NCI-H128 (cell line): ENCODE measurements at regions not wholly inside any gene's neighbourhood (a gene's known extent, or its start where the extent isn't known, plus 50 kb on each side); places are given as distances from the start of the nearest gene placed in this dataset.

Experiments
- DNase-seq: peaks from one replicate; lab custom pipeline; 2025; ENCODE audit not compliant: unreplicated experiment; lab: John Stamatoyannopoulos, UW

DNA sequence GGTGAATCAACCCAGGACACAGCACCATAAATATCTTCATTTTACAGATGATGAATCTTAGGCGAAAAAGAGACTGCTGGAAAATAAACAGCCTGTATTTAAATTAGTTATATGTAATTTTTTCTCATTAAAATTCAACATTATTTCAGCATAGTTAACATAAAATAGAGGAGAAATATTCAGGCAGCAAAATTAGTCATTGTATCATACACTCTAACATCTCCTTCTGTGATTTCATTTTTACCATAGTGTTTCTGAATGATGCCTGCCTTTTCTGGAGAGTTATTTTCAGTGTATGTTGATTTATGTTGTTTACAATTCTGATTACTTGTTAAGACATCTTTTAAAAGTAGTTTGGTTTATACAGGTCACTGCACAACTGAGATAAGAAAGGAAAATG is 82.3 kb upstream of the KCNIP4 start:
- DNase-seq: no peak

DNA sequence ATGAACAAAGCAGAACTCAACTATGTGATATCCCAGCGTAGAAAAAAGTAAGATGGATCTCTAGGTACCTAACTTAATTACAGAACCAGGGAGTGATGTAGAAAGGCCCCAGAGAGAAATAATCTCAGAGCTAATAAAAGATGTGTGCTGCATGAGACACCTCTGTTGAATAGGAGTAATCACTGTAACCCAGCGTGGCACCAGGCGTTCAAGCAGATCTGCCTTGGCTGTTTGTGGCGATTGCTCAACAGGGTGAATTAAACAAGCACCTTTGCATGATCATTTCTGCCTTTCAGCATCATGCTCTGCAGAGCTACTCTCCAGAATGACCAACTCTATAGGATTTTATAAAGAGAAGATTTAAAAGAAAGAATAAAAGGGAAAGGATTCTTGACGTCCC is 81.7 kb upstream of the KCNIP4 start:
- DNase-seq: no peak

DNA sequence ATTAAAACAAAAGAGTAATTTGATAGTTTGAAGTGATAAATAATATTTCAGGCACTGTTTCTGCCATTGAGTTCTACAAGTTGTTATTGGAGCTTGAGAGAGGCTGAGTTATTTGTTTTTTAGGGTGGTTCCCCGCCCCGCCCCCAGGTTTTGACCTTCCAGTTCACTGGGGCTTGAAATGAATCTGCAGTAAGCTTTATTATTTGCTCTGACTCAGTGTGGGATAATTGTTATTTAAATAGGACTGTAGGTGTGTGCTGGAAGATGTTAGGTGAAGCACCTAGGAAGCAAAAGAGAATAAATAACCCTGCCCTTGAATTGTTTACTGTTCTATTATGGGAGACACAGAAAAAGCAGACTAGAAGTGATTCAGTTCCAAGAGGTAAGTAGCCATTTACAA is 81.2 kb upstream of the KCNIP4 start:
- peak; percentile 8 for DNase-seq

DNA sequence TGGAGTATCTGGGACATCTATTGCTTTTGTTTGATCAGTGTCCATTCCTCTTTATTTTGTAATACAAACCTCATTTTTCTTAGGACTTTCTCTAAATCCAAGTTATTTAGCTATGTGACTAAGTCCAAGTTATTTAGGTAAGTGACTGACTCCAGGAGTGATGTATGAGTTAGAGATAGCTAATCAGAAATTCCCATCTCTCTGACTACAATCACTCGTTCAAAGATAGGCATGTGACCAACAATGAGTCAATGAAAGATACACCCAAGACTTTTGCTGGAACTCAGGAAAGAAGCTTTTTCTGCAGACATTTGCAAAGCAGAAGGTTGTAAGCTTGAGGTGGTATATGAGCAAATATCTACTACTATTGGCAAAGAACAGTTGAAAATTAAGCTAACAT is 72.5 kb upstream of the KCNIP4 start:
- no peak for DNase-seq

DNA sequence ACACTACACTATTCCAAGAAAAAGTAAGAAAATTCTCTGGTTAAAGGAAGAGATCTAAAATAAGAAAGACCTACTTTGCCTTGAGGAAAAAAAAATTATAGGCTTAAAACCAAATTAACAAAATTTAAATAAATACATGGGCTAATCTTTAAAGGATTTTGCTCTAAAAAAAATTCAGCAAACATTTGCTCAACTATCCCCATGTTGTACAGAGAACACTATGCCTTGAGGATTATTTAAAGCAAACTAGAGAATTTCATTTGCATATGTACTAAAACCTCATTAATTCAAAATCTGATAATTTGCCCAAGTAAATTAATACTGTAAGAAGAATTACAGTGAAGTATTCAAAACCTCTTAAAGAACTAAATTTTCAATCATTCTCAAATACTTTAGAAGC is 71.6 kb upstream of the KCNIP4 start:
- DNase-seq: no peak

DNA sequence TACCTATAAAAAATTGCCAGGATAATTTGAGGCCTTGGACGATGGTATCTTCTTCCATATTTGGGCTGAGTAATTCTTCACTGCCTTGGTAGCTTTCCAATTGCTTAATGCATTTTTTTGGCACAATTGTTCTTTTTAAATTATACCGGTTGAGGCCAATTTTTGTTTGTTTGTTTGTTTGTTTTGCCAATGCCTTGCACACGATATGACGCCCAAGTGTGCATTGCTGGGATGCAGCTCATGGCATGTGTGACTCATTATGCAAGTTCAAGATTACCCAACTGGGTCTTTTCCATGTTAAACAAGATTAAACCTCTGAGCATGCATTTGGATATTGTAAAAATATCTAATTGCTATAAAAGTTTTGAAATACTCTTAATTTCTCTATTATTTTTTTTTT is 71.1 kb upstream of the KCNIP4 start:
- no peak for DNase-seq

DNA sequence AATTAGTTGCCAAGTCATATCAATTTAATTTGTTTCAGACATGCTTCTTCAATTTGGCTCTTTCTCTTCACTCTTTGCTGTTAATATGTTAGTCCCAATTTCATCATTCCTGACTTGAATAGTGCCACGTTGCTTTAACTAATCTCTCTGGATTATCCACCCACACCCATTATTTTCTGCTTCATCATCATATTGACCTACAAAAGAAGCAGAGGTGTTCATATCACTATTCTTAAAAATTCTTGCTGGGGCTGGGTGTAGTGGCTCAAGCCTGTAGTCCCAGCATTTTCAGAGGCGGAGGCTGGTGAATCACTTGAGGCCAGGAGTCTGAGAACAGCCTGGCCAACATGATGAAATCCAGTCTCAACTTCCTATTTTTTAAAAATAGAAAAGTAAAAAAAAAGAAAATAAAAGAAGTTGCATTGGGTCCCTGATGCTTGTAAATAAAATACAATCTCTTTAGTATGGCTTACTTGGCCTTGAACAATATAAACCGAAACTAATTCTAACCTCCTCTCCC is 65.7 kb upstream of the KCNIP4 start:
- DNase-seq: no peak

DNA sequence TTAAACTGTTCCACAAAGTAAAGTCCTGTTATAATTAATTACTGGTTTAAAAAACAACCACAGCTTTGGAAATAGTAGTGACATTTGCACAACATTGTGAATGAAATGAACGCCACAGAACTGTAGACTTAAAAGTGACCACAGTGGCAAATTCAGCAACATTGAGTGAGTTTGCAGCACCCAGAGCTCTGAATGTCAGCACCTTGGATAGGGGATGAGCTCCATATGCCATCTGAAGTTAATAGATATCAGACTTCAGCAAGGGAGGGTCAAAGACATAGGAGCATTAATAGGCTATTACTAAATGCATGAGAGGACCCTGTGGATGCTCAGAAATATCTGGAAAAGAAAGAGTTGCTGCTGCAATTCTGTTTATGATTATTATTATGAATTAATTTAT is 55.3 kb upstream of the KCNIP4 start:
- DNase-seq: no peak
